ENCODE measurements at regions not wholly inside any gene's neighbourhood (a gene's known extent, or its start where the extent isn't known, plus 50 kb on each side); places are given as distances from the start of the nearest gene placed in this dataset.

DNA sequence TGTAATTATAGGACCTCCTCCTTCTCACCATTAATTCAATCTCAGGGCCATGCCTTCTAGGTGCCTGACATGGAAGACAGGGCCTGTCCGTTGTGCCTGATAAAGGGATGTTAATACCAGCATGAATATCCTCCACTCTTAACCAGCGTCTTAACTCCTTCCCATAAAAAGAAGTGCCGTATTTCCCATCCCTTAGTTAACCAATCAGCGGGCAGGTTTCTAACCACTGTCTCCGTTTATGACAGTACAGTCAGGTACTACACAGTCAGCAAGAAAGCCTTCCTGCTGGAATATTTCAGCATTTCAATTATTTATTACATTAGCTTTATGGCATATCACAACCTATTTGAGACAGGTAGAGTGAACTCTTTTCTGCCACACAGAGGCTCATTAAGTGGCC, 308.6 kb upstream of the FZD8 start:
- no peaks in the 10 kb centered on the region for H3K9me3 ChIP-seq (replicated peaks; ENCODE audit: control insufficient read depth, insufficient read depth, low read length)
- DNase-seq (ENCODE audit: low read depth, low spot score) (no peak), FAIRE-seq (no peak)
- H3K36me3 ChIP-seq (ENCODE audit: control insufficient read depth in 2 of 2, extremely low read depth in 1 of 2, insufficient read depth in 2 of 2, low read length in 2 of 2): no peaks in the 10 kb centered on the region
- no TSS peak for BruUV-seq (replicated peaks)
- no peak overlapping the region for H3K4me2 ChIP-seq (ENCODE audit: insufficient read depth, low read length)
- H3K79me2 ChIP-seq (ENCODE audit: control insufficient read depth, insufficient read depth, low read length): no peaks in the 10 kb centered on the region
- intact Hi-C loops (cut with micrococcal nuclease) (no loop called here), dilution Hi-C loops (cut with MboI; ENCODE audit: extremely low pct_ligation_motif_present, low sequenced_read_pairs) (no loop called here)
- no peak overlapping the region for H3K27ac ChIP-seq (ENCODE audit: insufficient read depth, low read depth, low read length)
- H3K4me3 ChIP-seq (replicated peaks in 1 of 3; ENCODE audit: insufficient read depth in 1 of 3, low read depth in 1 of 3, low read length in 3 of 3): no peak overlapping the region
- ChIA-PET POLR2A (no interaction called here), CTCF (no interaction called here)
- H4K20me1 ChIP-seq (replicated peaks; ENCODE audit: control insufficient read depth, extremely low read depth, insufficient read depth, low read length): no peaks in the 10 kb centered on the region
- no peak overlapping the region for H2AFZ ChIP-seq (ENCODE audit: low read depth, low read length)
- peaks cover 4 to 11% of the 10 kb centered on the region in 2 experiments for H3K27me3 ChIP-seq (ENCODE audit: control insufficient read depth in 2 of 2, insufficient read depth in 2 of 2, low read length in 2 of 2)
- H3K4me1 ChIP-seq (ENCODE audit: control insufficient read depth, extremely low read depth, insufficient read depth, low read length): no peaks in the 10 kb centered on the region
- no peak overlapping the region for H3K9ac ChIP-seq (replicated peaks; ENCODE audit: extremely low read depth, insufficient read depth, low read length)
- TF ChIP-seq GATA2 (IDR thresholded peaks at IDR 0.05; ENCODE audit: insufficient read depth, insufficient read length, low read depth, low read length) (no peak), POLR2A (IDR thresholded peaks at IDR 0.05; ENCODE audit: low read depth, low read length) (no peak), FOS (IDR thresholded peaks at IDR 0.05; ENCODE audit: borderline replicate concordance, insufficient read depth, low read length) (no peak), JUN (IDR thresholded peaks at IDR 0.05; ENCODE audit: borderline replicate concordance, insufficient read depth, insufficient read length, low read depth) (no peak), MAX (IDR thresholded peaks at IDR 0.05; ENCODE audit: insufficient read depth, insufficient read length) (no peak), POLR2AphosphoS5 (IDR thresholded peaks at IDR 0.05; ENCODE audit: insufficient read depth, low read depth, low read length) (no peak)
- TF ChIP-seq, protein P1, sequence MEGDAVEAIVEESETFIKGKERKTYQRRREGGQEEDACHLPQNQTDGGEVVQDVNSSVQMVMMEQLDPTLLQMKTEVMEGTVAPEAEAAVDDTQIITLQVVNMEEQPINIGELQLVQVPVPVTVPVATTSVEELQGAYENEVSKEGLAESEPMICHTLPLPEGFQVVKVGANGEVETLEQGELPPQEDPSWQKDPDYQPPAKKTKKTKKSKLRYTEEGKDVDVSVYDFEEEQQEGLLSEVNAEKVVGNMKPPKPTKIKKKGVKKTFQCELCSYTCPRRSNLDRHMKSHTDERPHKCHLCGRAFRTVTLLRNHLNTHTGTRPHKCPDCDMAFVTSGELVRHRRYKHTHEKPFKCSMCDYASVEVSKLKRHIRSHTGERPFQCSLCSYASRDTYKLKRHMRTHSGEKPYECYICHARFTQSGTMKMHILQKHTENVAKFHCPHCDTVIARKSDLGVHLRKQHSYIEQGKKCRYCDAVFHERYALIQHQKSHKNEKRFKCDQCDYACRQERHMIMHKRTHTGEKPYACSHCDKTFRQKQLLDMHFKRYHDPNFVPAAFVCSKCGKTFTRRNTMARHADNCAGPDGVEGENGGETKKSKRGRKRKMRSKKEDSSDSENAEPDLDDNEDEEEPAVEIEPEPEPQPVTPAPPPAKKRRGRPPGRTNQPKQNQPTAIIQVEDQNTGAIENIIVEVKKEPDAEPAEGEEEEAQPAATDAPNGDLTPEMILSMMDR (IDR thresholded peaks at IDR 0.05; ENCODE audit: extremely low read depth in 1 of 2, insufficient read depth in 1 of 2, low read depth in 1 of 2, low read length in 2 of 2): no peak
- no peaks in the 10 kb centered on the region for H3K9me1 ChIP-seq (replicated peaks; ENCODE audit: control insufficient read depth, extremely low read depth, insufficient read depth, low read length)

Measured in endothelial cell of umbilical vein (primary cell).